HAP-1 (cell line): ENCODE measurements at regions not wholly inside any gene's neighbourhood (a gene's known extent, or its start where the extent isn't known, plus 50 kb on each side); places are given as distances from the start of the nearest gene placed in this dataset.

Experiments used
- DNase-seq, 2 experiments: peaks; one replicate each; pipeline ENCODE4 v3.0.0-alpha.2; 2016 to 2020; ENCODE audit warnings: low spot score in 2 of 2
- H3K27me3 ChIP-seq: fragments of 250-450 bp; sonication (Bioruptor Pico); 2 replicates; pipeline ENCODE4 v1.5.1; 2020; ENCODE audit warnings: low read depth, mild to moderate bottlenecking, moderate library complexity
- H3K36me3 ChIP-seq: fragments of 250-450 bp; sonication (Bioruptor Pico); replicated peaks from 2 replicates; pipeline ENCODE4 v1.5.1; 2020; ENCODE audit warnings: mild to moderate bottlenecking
- H3K4me1 ChIP-seq: fragments of 250-450 bp; sonication (Bioruptor Pico); 2 replicates; pipeline ENCODE4 v1.5.1; 2020; ENCODE audit warnings: mild to moderate bottlenecking
- H3K4me3 ChIP-seq: fragments of 250-450 bp; sonication (Bioruptor Pico); 2 replicates; pipeline ENCODE4 v1.5.1; 2020; ENCODE audit warnings: mild to moderate bottlenecking, moderate library complexity
- H3K9me3 ChIP-seq: fragments of 250-450 bp; sonication (Bioruptor Pico); 2 replicates; pipeline ENCODE4 v1.5.1; 2020; ENCODE audit warnings: mild to moderate bottlenecking, moderate library complexity
- in situ Hi-C: fragments of 300-500 bp; cut with MboI; formaldehyde crosslinking; loops from 3 replicates; pipeline ENCODE4 v1.14.3; 2020; ENCODE audit warnings: low sequenced_read_pairs, inconsistent platforms, mixed read lengths

DNA sequence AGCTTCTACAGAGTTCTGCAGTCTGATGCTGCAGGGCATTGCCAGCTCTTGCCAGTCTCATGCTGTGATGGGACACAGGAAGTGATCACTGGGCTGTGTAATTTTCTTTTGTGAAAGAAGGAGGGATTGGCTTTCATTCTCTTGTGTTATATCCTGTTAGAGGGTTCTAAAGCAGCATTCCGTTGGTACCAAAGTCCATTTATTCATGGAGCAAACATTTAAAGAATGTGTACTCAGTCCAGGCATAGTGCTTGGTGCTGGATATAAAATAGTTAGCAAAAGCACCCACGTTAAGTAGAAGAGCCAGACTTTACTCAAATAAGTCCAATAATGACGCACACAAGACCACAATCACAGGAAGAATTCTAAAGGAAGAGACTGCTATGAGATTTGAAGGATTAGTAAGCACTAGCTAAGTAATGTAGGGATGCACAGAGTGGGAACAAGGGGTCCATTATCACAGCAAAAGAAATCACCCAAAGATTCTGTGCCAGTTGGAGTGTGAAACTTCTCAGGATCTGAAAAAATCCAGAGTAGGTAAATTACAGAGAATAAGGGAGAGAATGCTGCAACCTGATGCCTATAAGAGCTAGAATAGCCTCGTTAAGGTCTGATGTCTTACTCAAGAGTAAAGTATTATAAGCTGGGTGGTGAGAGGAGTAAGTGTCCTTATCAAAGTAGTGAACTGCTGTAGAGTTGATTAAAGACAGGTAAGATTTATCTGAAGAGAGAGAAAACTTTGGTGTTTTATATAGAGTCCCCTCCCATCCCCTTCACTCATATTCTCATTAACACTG is 728.3 kb downstream of the METTL15 start:
- no peaks in the 10 kb centered on the region for H3K4me1 ChIP-seq
- H3K27me3 ChIP-seq: no peaks in the 10 kb centered on the region
- in situ Hi-C loops: no loop called here
- no peak for DNase-seq
- no peak overlapping the region for H3K4me3 ChIP-seq
- H3K36me3 ChIP-seq: no peaks in the 10 kb centered on the region
- H3K9me3 ChIP-seq: no peaks in the 10 kb centered on the region

DNA sequence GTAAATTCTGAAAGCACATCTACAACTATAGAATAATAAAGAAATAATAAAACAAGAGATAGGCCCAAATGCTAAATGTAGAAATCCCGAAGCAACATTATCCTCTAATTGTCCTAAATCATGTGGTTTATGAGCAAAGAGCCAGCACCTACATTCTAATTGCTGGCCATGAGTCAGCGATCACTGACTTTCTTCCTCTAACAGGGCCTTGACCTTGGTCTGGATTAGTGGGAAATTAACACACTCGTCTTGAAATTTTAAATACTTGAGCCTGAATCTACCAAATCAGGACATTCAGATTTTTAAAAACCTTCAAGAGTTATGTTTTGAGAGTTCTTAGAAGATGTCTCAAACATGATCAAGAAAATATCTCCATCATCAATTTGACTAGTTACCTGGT is 727.6 kb downstream of the METTL15 start:
- no peaks in the 10 kb centered on the region for H3K36me3 ChIP-seq
- in situ Hi-C loops: no loop called here
- no peak overlapping the region for H3K4me3 ChIP-seq
- no peak for DNase-seq
- H3K9me3 ChIP-seq: no peaks in the 10 kb centered on the region
- no peaks in the 10 kb centered on the region for H3K4me1 ChIP-seq
- no peaks in the 10 kb centered on the region for H3K27me3 ChIP-seq

DNA sequence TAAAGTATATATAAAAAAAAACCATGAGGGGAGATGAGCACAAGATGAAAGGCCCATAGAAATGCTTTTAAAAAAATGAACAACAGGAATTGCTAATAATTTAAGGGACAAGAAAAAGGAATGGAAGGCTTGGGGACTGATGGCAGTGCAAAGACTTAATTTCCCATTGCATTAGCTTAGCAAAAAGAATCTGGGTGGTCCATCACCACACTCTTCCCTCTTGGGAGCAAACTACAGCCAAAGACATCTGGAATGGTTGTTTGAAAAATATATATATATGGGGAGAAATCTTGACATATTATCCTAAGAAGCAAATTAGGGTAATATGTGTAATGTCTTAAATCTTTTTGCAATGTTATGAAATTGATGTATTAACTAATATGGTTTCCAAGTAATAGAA is 727.1 kb downstream of the METTL15 start:
- DNase-seq: no peak
- no peaks in the 10 kb centered on the region for H3K4me1 ChIP-seq
- in situ Hi-C loops: no loop called here

DNA sequence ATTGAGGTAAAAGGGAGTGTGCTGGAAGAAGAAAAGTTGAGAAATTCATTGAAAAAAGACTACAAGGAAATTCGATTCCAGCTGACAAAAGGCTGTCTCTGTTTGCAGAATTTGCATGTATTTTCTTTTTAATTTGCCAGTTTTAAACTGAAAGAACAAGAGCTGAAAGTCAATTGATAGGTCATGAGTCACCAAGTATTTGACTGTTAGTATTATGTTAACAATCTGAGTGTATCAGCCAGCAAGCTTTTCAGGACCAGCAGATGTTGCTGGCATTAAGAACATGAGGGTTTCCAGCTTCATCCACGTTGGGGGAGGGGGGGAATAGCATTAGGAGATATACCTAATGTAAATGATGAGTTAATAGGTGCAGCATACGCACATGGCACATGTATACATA is 726.7 kb downstream of the METTL15 start:
- no peak for DNase-seq
- no peaks in the 10 kb centered on the region for H3K36me3 ChIP-seq
- H3K4me1 ChIP-seq: no peaks in the 10 kb centered on the region
- H3K9me3 ChIP-seq: no peaks in the 10 kb centered on the region
- no peak overlapping the region for H3K4me3 ChIP-seq
- in situ Hi-C loops: no loop called here
- no peaks in the 10 kb centered on the region for H3K27me3 ChIP-seq

More for the DNA sequence above, 727.1 kb downstream of the METTL15 start:
- no peaks in the 10 kb centered on the region for H3K27me3 ChIP-seq
- no peaks in the 10 kb centered on the region for H3K36me3 ChIP-seq
- no peaks in the 10 kb centered on the region for H3K9me3 ChIP-seq
- H3K4me3 ChIP-seq: no peak overlapping the region

DNA sequence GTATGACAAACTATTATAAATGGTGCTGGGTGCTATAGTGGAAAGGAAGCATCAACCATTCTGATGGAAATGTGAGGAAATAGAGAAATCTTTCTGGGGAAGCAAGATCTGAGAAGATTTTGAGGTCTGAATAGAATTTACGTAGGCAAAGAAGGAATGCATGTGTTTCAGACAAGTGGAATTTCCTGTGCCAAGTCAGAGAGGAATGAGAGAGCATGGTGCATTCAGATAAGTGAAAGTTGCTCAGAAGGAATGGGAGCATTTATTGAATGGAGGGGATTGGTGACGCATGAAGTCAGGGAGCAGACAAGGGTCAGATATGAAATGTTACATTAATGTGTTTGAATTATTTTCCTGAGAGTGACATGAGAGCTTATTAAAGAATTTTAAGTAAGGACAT is 725.5 kb downstream of the METTL15 start:
- Histone ChIP-seq H3K36me3 (no peaks in the 10 kb centered on the region), H3K4me1 (no peaks in the 10 kb centered on the region), H3K9me3 (no peaks in the 10 kb centered on the region), H3K27me3 (no peaks in the 10 kb centered on the region), H3K4me3 (no peak overlapping the region)
- in situ Hi-C loops: no loop called here
- DNase-seq: no peak

DNA sequence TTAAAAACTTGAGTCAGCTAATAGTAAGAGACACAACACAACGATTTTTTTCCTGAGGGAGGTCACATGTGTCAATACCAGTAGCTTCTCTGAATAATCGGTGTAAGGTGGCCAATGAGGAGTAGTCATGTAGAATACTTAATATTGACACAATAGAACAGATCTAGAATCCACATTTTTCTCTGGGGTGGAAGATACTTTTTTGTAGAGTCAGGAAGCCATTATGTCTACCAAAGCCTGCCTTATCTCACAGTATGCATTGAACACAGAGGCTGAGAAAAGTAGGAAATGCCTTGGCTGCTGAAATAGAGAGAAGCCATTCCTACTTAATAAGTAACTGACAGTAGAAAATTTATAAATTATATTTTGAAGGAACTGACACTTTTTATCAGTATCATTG is 725.0 kb downstream of the METTL15 start:
- H3K9me3 ChIP-seq: no peaks in the 10 kb centered on the region
- in situ Hi-C loops: no loop called here
- DNase-seq: no peak
- H3K36me3 ChIP-seq: no peaks in the 10 kb centered on the region
- no peaks in the 10 kb centered on the region for H3K4me1 ChIP-seq
- no peak overlapping the region for H3K4me3 ChIP-seq
- H3K27me3 ChIP-seq: no peaks in the 10 kb centered on the region

DNA sequence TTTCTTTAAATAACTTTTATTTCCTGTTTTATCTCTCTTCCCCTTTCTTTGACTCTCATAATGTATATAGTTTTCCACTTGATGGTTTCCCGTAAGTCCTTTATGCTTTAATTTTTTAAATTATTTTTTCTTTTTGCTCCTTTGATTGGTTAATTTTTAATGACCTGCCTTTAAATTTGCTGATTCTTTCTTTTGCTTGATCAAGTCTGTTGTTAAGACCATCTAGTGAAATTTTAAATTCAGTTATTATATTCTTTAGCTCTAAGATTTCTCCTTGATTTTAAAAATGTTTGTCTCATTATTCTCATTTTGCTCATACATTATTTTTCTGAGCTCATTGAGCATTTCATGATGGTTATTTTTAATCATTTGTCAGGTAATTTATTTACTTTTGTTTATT is 718.6 kb downstream of the METTL15 start:
- H3K27me3 ChIP-seq: no peaks in the 10 kb centered on the region
- H3K4me1 ChIP-seq: no peaks in the 10 kb centered on the region
- no peaks in the 10 kb centered on the region for H3K9me3 ChIP-seq
- H3K4me3 ChIP-seq: no peak overlapping the region
- no peak for DNase-seq
- in situ Hi-C loops: no loop called here
- H3K36me3 ChIP-seq: no peaks in the 10 kb centered on the region

DNA sequence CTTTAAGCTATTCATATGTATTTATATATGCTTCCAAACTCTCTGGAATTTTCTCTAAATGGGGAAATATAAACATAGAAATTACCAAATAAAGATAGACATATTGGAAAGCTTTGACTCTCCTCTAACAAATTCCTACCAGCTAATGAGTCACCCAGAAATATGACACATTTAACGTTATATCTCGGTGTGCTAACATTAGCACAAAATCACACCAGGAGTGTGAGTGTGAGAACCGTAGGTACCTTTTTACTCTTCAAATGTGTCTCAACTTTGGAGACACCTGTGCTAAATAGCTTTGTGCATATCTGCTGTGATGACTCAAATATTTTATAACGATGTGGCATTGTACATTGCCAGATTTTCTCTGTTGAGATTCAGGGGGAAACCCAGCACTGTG is 714.4 kb downstream of the METTL15 start:
- H3K4me1 ChIP-seq: no peaks in the 10 kb centered on the region
- in situ Hi-C loops: no loop called here
- no peak overlapping the region for H3K4me3 ChIP-seq
- H3K27me3 ChIP-seq: no peaks in the 10 kb centered on the region
- no peaks in the 10 kb centered on the region for H3K9me3 ChIP-seq
- no peaks in the 10 kb centered on the region for H3K36me3 ChIP-seq
- DNase-seq: no peak

DNA sequence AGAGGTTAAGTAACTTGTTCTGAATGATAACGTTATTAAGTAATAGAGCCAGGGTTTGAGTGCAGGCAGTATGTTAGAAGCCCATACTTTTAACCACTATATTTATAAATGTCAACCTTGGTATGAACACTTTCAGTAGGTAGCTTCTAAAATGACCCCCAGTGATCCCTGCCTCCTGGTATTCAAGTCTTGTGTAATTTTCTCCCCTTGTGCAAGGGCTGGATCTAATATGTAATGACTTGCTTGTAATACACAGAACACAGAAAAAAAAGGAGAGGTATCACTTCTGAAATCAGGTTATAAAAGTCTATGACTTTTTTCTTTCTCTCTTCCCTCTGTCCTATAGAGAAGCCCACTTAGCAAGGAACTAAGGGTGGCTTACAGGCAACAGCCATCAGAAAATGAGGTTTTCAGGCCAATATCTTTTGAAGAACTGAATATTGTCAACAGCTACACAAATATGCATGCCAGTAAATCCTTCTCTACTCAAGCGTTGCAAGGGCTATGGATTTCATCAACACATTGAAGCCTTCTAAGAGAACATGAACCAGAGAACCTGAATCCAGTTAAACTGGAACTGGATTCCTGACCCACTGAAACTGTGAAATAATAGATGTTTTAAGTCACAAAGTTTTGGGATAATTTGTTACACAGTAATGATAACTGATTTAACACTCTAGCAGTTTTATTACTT is 712.3 kb downstream of the METTL15 start:
- Histone ChIP-seq H3K4me3 (no peak overlapping the region), H3K27me3 (no peaks in the 10 kb centered on the region), H3K4me1 (no peaks in the 10 kb centered on the region), H3K9me3 (no peaks in the 10 kb centered on the region), H3K36me3 (no peaks in the 10 kb centered on the region)
- in situ Hi-C loops: no loop called here
- no peak for DNase-seq

DNA sequence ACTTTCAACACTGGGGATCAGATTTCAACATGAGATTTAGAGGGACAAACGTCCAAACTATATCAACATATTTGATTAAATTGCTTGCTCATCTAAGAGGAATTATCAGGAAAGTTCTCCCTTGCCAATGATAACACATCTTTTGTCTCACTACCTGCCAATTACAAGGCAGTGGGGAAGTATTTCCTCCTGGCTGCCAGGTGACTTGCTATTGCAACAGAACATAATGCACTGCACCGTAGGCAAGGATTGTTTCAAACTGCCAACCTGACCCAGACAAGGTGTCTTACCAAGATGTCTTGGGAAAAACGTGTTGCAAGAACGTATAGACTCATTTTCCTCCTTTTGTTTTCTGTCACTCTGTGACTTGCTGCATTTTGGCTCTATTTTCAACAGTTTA is 711.6 kb downstream of the METTL15 start:
- DNase-seq: no peak

DNA sequence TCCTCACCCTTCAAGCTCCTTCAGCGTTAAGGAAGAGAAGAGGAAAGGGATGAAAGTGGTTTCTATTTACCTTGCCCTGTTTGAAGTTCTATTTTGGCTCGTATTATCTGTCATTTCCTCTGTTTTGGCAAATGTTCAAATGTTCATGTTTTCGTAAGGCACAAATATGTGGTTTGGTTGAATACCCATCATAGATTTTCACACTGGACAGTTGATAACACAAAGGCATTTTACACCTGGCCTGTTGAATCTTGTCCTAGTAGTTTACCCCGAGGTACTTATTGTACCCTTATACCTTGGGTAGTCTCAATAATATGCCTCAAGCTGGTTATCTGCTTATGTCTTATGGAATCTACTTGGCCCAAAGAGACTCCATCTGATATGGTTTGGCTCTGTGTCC is 706.9 kb downstream of the METTL15 start:
- no peak overlapping the region for H3K4me3 ChIP-seq
- no peaks in the 10 kb centered on the region for H3K9me3 ChIP-seq
- in situ Hi-C loops: no loop called here
- H3K27me3 ChIP-seq: no peaks in the 10 kb centered on the region
- DNase-seq: no peak
- no peaks in the 10 kb centered on the region for H3K4me1 ChIP-seq
- H3K36me3 ChIP-seq: no peaks in the 10 kb centered on the region

More for the DNA sequence above, 711.6 kb downstream of the METTL15 start:
- Histone ChIP-seq H3K27me3 (no peaks in the 10 kb centered on the region), H3K9me3 (no peaks in the 10 kb centered on the region), H3K4me3 (no peak overlapping the region), H3K36me3 (no peaks in the 10 kb centered on the region), H3K4me1 (no peaks in the 10 kb centered on the region)
- in situ Hi-C loops: no loop called here

DNA sequence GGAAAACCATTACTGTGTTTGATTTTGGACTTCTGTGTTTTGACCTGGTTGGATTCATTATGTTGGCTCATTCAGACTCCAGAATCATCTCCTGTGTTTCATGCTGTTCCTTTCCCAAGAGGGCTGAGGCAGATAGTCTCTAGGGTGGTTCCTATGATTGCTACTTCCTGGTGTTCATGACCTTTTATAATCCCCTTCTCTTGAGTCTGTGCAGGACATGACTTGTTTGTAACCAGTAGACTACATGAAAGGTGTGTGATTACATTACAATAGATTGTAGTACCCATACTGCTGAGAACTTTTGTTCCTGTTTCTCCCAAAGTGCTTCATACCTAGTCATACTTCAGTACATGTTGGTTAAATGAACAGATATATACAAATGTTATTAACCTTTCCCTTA is 700.6 kb downstream of the METTL15 start:
- no peaks in the 10 kb centered on the region for H3K9me3 ChIP-seq
- no peaks in the 10 kb centered on the region for H3K27me3 ChIP-seq
- H3K4me3 ChIP-seq: no peak overlapping the region
- no peak for DNase-seq
- H3K36me3 ChIP-seq: no peaks in the 10 kb centered on the region
- H3K4me1 ChIP-seq: no peaks in the 10 kb centered on the region
- in situ Hi-C loops: no loop called here

DNA sequence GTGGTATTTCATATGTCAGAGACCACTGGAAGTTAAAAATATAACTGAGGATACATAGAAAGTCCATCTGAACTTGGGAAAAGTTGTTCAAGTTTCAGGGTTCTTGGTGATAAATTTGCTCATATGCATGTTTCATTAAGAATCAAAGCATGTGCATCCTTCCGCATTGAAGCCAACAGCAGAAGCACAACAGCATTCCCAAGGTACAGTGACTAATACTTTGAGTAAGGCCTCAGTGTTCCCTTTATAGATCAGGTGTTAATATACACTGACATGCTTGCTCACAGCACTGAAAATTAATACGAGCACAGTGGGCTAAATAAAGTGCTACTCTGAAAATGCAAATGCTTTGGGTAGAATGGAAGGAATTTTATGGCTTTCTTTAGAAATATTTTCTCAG is 691.1 kb downstream of the METTL15 start:
- Histone ChIP-seq H3K4me3 (no peak overlapping the region), H3K4me1 (no peaks in the 10 kb centered on the region), H3K9me3 (no peaks in the 10 kb centered on the region), H3K27me3 (no peaks in the 10 kb centered on the region), H3K36me3 (no peaks in the 10 kb centered on the region)
- in situ Hi-C loops: no loop called here
- no peak for DNase-seq

DNA sequence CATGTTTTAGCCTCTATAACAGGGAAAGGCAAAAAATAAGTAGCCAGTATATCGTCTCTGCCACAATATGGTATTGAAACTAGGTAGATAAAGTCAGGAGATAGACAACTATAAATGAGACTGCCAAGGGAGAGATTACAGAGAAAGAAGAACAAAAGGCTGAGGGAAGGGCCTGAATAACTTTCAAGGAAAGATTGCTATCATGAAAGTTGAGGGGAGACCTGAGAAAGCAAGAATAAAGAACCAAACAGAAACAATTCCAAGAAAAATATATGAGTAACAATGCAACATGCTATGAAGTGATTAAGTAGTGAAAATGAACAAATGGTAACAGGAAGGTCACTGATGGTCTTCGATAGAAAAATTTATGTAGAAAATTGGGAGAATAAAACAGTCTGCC is 690.1 kb downstream of the METTL15 start:
- Histone ChIP-seq H3K27me3 (no peaks in the 10 kb centered on the region), H3K36me3 (no peaks in the 10 kb centered on the region), H3K4me1 (no peaks in the 10 kb centered on the region), H3K9me3 (no peaks in the 10 kb centered on the region), H3K4me3 (no peak overlapping the region)
- DNase-seq: no peak
- in situ Hi-C loops: no loop called here
